ENCODE measurements at regions not wholly inside any gene's neighbourhood (a gene's known extent, or its start where the extent isn't known, plus 50 kb on each side); places are given as distances from the start of the nearest gene placed in this dataset.
"Not testable (repeated sequence)": the region's sequence is repeated elsewhere in the genome, so short reads cannot be mapped to it uniquely, and the experiment has no call there.

DNA sequence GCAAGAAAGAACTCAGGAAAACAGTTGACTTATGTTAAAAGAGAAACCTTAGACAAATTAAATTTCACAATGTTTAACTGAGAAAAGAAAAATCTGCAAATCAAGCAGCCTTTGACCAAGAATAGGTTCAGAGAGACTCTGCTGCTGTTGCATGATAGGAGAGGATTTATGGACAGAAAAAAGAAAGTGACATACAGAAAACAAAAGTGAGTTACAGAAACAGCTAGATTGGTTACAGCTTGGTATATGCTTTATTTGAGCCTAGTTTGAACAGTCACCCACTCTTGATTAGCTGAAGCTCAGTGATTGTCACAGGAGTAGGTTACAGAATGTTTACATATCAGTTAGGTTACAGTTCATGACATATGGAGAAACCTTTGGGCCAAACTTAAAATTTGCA is 258.2 kb upstream of the SPOPL start:
- DNase-seq (ENCODE audit: extremely low read depth in 1 of 11, low read depth in 9 of 11, low spot score in 4 of 11), result peak in 2 of 11 donors; percentile 11 to 23

GRCh38 chr2:138244501-138244925 is 257.1 kb upstream of the SPOPL start:
- no peak for DNase-seq (ENCODE audit: extremely low read depth in 1 of 11, low read depth in 9 of 11, low spot score in 4 of 11)

- no peak for DNase-seq (ENCODE audit: extremely low read depth in 1 of 11, low read depth in 9 of 11, low spot score in 4 of 11)
Observed at GRCh38 chr2:138245310-138245709, 256.3 kb upstream of the SPOPL start.

- no peak for DNase-seq (ENCODE audit: extremely low read depth in 1 of 11, low read depth in 9 of 11, low spot score in 4 of 11)
Observed at GRCh38 chr2:138247302-138247701, 254.3 kb upstream of the SPOPL start.

- DNase-seq (ENCODE audit: extremely low read depth in 1 of 11, low read depth in 9 of 11, low spot score in 4 of 11), result no peak
Observed at GRCh38 chr2:138249207-138249606, 252.4 kb upstream of the SPOPL start.

- not testable (repeated sequence) for DNase-seq (ENCODE audit: extremely low read depth in 1 of 11, low read depth in 9 of 11, low spot score in 4 of 11)
Observed at GRCh38 chr2:138250843-138251320, 250.7 kb upstream of the SPOPL start.

GRCh38 chr2:138252587-138252986 is 249.0 kb upstream of the SPOPL start:
- DNase-seq (ENCODE audit: extremely low read depth in 1 of 11, low read depth in 9 of 11, low spot score in 4 of 11), result no peak

DNA sequence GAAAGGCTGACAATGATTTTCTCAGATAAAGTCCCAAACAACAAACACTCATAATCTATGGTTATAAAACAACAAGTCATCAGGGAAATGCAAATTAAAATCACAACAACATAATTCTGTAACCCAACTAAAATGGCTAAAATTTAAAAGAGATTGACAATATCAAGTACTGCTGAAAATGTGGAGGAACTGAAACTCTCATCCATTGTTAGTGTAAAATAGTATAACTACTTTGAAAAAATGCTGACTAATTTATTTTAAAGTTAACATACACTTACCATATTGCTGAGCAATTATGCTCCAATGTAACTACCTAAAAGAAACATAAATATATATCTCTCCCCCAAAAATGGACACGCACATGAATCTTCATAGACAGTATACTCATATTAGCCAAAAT is 245.9 kb upstream of the SPOPL start:
- DNase-seq (ENCODE audit: extremely low read depth in 1 of 11, low read depth in 9 of 11, low spot score in 4 of 11), result no peak

- no peak for DNase-seq (ENCODE audit: extremely low read depth in 1 of 11, low read depth in 9 of 11, low spot score in 4 of 11)
Observed at GRCh38 chr2:138267161-138267901, 234.2 kb upstream of the SPOPL start.

GRCh38 chr2:138267902-138268254 is 233.7 kb upstream of the SPOPL start:
- DNase-seq (ENCODE audit: extremely low read depth in 1 of 11, low read depth in 9 of 11, low spot score in 4 of 11), result peak in 3 of 11 donors; percentile 9 to 40 (median 13)

GRCh38 chr2:138269765-138270164 is 231.8 kb upstream of the SPOPL start:
- DNase-seq (ENCODE audit: extremely low read depth in 1 of 11, low read depth in 9 of 11, low spot score in 4 of 11), result no peak

DNA sequence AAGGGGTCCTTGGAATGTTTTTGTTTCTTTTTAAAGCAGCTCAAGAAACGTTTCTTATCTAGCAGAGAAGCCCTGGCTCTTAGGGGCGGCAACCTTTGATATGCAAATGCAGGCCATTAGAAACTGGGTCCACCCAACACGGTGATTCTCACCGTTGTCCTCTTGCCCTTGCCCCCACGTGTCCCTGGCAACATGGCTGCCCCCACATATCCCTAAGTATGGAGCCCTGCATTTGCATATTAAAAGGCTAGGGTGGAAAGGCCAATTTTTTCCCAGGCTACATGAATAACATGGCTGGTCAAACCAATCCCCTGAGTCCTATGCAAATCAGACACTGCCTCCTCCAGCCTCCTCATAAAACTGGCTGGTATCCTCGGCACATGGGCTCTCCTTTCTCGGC is 230.1 kb upstream of the SPOPL start:
- no peak for DNase-seq (ENCODE audit: extremely low read depth in 1 of 11, low read depth in 9 of 11, low spot score in 4 of 11)

GRCh38 chr2:138272524-138273195 is 228.9 kb upstream of the SPOPL start:
- no peak for DNase-seq (ENCODE audit: extremely low read depth in 1 of 11, low read depth in 9 of 11, low spot score in 4 of 11)

DNA sequence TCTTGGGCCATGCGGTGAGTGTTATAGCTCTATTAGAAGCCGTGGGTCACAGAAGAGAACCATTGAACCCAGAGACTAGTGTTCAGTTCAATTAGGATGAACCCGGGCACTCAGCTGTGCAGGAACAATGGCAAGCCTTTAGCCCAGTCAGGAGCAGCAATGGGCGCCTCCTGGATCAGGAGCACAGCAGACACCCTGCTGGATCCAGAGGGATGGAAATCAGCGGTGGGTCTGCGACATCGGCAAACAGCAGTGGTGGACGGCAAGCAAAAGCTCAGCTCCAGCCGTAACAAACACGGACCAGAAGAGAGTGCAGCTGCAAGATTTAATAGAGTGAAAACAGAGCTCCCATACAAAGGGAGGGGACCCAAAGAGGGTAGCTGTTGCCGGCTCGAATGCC is 228.3 kb upstream of the SPOPL start:
- DNase-seq (ENCODE audit: extremely low read depth in 1 of 11, low read depth in 9 of 11, low spot score in 4 of 11), result not testable (repeated sequence)

DNA sequence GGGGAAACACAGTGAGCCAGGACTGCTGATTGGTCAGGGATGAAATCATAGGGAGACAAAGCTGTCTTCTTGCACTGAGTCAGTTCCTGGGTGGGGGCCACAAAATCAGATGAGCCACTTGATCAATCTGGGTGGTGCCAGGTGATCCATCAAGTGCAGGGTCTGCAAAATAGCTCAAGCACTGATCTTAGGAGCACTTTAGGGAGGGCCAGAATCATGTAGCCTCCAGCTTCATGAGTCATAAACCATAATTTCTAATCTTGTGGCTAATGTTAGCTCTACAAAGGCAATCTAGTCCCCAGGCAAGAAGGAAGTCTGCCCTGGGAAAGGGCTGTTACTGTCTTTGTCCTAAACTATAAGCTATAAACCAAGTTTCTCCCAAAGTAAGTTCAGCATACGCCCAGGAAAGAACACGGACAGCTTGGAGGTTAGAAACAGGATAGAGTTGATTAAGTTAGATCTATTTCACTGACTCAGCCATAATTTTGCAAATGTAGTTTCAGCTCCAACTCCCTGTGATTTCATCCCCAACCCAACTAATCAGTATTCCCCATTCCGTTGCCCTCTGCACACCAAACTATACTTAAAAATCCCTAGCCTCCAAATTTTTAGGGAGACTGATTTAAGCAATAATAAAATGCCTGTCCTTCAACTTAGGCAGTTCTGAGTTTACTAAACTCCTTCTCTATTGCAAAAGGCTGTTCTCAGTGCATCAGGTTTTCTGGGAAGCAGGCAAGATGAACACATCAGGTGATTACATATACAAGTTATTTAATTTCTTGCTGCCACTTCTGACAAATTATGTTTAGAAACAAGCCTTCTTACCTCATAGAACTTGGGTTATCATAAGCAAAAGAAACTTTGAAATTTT is 226.9 kb upstream of the SPOPL start:
- no peak for DNase-seq (ENCODE audit: extremely low read depth in 1 of 11, low read depth in 9 of 11, low spot score in 4 of 11)

GRCh38 chr2:138275292-138275690 is 226.3 kb upstream of the SPOPL start:
- DNase-seq (ENCODE audit: extremely low read depth in 1 of 11, low read depth in 9 of 11, low spot score in 4 of 11), result no peak

DNA sequence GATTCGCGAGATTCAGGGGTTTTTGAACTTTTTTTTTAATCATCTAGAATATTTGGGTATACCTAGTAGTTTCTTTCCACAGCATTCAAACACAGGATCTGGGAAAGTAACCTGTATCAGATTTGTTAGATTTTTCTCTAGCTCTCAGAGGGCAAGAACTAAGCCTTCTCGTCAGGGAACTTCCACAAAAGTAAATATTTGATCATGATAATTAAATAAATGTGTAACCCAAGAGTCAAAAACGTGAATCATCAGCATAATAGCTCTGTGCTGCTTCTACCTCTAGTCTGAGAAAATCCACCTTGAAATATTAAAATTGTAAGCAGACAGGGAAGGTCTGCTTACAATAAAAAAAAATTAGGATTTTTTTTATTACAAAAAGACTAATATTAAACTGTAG is 225.7 kb upstream of the SPOPL start:
- DNase-seq (ENCODE audit: extremely low read depth in 1 of 11, low read depth in 9 of 11, low spot score in 4 of 11), result no peak

DNA sequence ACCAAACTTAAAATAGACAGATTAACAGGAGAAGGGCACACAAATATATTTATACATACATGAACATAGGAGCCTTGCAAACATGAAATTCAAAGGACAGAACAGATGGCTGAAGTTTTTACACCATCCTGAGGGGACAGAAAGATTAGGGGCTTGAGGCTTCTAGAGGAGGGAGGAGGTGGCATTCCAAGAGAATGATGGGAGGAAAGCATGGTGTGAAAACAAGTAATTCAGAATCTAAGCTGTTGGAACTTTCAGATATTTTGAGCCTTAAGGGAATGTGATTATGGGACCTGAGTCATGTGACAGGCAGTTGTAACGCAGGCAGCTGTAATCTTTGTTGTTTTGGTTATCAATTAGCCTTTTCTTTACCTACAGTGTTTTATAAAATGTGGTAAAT is 225.2 kb upstream of the SPOPL start:
- no peak for DNase-seq (ENCODE audit: extremely low read depth in 1 of 11, low read depth in 9 of 11, low spot score in 4 of 11)

GRCh38 chr2:138277062-138277461 is 224.5 kb upstream of the SPOPL start:
- DNase-seq (ENCODE audit: extremely low read depth in 1 of 11, low read depth in 9 of 11, low spot score in 4 of 11), result no peak

DNA sequence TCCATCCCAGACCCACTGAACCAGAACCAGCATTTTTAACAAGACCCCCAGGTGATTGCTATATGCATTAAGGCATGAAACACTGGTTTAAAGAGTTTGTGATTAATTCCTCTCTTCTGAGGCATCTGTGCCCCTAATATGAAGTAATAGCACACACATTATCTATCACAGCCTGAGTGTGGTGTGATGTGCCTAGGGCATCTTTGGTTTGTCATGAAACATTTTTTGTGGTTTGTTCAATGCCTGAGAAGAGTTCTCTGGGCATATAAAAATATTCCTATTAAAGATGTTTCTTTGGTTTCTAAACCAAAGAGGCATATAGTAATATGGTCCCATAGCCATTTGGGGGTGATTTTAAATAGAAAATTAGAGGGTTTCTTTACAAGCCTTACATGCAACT is 221.7 kb upstream of the SPOPL start:
- no peak for DNase-seq (ENCODE audit: extremely low read depth in 1 of 11, low read depth in 9 of 11, low spot score in 4 of 11)

All from renal cortex interstitium (tissue), 11 donors.